GM19043 (cell line): ENCODE measurements at regions not wholly inside any gene's neighbourhood (a gene's known extent, or its start where the extent isn't known, plus 50 kb on each side); places are given as distances from the start of the nearest gene placed in this dataset.
"Not testable (repeated sequence)": the region's sequence is repeated elsewhere in the genome, so short reads cannot be mapped to it uniquely, and the experiment has no call there.

Source experiments
- ATAC-seq: cut with Tn5 transposase; IDR thresholded peaks from one replicate; pipeline ENCODE4 v1.9.1; 2021; ENCODE audit warnings: low read depth; ENCODE audit not compliant: unreplicated experiment

DNA sequence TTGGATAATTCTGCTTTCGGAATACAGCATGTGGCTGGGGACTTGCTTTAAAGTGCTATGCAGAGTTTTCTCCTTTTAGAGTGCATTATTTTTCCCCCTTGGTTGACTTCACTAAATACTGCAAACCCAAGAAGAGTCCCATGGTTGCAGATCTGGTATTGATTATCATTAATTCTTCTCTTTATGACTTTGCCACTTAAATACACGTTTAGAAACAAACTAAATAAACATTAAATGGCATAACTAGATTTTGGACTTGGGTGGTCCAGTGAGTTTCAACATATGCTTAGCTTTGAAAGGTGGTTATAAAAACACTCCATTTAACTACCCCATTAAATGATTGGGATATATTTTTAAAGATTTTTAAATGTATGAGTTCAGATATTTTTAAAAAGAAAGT is 279.2 kb downstream of the SOX4 start:
- no peak for ATAC-seq

DNA sequence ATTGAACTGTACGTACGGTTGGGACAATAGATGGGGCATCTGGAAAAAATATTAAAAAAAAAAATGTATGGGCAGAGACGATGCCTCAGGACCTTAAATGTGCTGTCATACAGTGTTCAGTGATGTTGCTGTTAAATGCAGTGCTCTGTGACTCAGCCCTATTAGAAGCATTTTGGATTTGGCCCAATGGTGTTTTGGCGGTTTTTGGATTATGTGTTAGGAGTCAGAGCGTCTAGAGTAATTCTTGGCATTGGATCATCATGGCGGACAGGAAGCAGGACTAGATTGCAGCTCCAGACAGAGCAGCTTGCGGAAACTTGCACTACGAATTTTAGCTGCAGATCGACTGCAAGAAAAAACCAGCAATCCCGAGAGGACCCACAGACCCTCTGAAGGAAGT is 280.0 kb downstream of the SOX4 start:
- ATAC-seq, result no peak

DNA sequence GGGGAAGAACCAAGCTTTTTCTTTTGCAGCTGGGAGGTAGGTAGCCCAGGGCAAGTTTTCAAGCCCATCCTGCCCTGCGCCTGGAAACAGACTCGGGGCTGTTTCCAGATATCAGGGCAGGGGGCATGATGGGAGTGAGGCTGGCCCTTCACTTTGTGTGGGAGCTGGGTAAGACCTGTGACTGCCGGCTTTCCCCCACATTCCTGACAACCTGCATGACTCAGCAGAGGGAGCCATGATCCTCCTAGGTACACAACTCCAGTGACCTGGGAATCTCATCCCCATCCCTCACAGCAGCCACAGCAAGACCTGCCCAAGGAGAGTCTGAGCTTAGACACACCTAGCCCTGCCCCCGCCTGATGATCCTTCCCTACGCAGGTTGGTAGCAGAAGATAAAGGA is 280.8 kb downstream of the SOX4 start:
- ATAC-seq, result no peak

DNA sequence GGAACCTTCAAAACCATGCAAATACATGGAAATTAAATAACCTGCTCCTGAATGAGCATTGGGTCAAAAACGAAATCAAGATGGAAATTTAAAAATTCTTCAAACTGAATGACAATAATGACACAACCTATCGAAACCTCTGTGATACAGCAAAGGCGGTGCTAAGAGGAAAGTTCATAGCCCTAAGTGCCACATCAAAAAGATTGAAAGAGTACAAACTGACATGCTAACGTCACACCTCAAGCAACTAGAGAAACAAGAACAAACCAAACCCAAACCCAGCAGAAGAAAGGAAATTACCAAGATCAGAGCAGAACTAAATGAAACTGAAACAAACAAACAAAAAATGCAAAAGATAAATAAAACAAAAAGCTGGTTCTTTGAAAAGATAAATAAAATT is 283.5 kb downstream of the SOX4 start:
- not testable (repeated sequence) for ATAC-seq

DNA sequence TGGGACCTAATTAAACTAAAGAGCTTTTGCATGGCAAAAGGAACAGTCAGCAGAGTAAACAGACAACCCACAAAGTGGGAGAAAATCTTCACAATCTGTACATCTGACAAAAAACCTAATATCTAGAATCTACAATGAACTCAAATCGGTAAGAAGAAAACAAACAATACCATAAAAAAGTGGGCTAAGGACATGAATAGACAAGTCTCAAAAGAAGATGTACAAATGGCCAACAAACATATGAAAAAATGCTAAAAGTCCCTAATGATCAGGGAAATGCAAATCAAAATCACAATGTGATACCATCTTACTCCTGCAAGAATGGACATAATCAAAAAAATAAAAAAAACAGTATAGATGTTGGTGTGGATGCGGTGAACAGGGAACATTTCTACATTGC is 286.7 kb downstream of the SOX4 start:
- ATAC-seq, result not testable (repeated sequence)

DNA sequence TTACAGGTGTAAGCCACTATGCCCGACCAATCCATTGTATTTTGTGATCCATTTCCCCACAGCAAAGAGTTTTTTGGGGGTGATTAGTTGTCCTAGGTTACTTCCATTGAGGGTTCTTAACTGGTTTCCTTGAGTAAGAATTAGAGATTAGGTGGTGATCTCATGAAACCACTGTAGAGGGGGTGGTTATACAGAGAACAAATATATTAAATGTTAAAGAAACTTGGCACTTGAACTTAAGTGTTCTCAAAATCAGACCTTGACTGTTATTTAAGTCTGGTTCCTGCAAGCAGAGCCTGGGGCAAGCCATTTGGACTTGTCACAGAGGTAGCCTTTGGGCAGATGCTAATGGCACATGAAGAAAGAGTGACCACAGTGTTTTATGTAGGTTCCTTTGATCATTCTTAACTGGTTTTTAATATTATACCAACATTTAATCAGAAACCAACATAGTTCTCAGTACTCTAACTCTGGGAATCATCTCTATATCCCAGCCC is 288.5 kb downstream of the SOX4 start:
- no peak for ATAC-seq

DNA sequence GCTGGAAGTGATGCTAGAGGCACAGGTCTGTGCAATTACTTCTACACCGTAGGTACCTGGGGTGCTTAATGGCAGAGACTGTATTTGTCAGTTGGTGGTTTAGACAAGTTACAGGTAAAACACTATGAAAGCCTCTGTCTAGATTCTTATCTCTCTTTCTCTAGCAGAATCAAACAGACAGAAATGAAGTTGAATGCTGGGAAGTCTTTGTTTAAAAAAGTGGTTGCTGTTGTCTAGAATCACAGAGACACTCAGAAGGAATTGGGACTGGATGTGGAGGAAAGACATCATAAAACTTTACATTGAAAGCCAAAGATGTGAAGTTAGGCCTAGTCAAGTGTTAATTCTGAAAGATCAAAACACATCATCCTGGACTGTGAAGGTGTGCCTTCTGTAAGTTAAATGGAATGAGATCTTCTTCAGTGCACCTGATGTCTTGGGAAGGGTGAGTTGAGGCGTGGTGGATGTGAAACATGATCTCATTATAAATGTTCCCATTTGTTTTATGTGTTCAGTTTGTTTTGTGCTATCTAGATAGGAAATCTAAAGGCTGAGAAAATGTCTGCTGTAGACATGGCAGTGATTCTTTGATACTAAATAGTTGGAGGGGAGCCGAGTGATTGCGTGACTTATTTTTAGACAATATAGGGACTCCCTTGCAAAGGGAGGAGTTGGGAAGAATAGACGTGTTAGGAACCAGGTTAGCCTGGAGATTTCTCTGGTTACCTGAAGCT is 290.2 kb downstream of the SOX4 start:
- no peak for ATAC-seq

DNA sequence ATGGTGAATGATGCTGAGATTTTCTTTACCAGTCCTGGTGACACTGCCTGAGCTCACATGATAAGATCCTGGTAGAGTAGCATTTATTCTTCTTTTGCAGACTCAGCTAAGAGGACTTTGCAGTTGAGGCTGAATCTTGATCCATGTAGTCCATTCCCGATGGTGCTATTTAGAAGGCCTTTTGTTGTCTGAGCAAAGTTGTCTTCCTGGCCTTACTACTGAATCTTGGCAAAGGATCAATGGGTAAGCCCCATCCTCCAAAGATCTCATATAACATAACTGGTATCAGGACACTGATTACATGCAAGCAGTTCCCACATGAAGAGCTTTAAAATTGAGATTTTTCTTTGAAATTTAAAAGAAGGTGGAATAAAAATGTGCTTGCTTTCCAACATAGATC is 291.6 kb downstream of the SOX4 start:
- no peak for ATAC-seq

DNA sequence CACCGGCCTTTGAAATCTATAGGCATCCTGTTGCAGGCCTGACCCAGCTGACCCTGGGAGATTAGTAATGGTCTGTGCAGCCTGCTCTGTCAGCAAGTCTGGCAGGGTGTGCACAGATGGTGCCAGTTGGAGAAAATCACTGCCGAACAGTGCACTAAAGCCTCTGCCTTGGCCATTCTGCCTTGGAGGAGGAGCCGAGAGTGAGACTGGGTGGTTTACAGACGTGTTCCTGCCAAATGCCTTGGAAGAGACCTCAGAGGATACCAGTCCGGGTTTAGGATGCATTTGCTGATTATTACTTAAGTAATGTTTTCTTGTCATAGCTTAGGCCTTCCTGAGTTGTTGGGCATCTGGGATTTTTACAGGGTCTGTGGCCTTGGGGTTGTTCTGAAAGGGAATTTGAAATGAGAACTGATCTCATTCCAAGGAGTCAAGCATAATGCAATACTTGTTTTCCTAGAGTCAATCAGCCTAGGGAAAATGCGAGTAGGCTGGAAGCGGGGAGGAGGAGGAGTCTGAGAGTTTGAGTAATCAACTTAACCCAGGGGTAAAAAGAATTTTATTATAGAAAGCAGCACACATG is 292.1 kb downstream of the SOX4 start:
- no peak for ATAC-seq

DNA sequence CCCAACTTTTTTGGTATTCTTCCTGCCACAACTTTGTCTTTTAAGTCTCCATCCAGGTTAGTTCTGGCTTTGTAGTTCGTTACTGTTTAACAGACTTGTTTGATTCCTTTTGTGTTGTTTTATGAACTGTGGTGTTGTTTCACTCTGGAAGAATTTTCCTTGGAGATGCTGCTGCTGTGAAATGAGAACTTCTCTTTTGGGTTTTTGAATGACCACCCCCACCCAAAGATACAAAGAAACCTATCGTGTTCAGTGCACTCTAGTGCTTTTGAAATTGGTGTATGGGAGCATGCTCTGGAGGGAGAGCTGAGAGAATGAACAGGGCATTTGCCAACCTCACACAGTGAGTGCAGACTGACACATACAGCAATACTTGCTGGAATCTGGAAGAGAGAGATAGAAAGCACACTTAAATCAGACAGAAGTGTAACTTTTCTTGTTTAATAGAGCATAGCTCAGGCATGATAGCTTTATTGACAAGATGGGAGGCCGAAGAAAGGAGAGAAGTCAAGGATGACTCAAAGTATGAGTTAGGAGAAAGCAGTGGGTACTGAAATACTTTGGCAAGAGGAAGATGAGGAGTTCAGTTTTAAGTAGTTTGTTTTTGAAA is 293.1 kb downstream of the SOX4 start:
- ATAC-seq, result no peak

DNA sequence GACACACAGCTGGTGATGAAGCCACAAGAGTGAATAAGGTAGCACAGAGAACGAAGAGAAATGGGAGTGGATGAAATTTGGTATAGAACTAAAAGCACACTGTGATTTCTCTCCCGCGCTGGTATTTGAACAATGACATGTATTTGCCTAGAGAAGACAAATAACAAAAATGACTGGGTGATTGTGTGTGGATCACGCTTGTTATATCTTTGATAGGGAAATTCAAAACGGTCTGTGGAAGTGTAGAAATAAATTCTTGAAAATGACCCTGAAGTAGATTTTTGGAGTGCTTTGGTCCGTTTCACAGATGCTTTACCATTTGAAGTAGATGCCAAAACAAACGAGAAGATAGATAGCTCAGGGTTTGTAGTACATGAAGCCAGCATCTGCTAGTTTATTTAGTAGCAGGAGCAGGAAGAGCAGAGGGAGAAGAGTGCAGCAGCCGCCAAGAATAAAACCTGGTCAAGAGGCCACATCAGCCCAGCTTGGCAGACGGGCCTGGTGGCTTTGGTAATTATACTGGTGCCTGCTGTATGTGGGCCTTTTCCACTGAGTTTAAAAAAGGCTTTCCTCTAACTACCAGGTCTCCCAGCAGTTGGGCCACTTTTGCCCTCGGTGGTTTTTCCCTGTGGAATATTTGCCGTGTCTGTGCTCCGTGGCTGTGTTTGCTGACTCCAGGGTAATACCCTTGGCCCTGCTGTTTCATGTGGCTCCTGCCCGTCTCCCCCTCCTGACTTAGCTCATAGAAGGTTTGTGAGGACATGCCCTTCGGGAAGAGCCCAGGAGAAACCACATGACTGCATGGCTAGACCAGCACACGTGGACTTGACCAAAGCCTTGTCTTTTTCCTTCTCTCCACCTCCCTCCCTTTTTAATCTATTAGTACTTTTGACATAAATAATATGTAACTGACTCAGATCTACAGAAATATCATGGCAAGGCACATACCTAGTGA is 294.0 kb downstream of the SOX4 start:
- ATAC-seq, result no peak

DNA sequence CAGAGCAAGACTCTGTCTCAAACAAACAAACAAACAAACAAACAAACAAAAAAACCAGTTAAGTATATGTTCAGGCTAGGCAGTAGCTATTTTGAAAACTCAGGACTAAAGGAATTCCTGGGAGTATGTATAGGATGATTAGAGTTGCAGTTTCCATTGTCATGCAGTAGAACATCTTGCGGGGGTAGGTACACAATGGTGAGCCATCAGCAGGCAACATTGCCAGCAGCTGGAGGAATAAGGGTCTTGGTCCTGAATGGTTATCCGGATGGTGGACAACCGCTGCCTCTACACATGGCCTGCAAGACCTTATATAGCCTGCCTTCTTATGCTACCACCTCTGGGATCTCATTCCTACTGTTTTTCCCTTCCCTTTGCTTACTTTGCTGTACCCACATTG is 297.5 kb downstream of the SOX4 start:
- ATAC-seq, result no peak

DNA sequence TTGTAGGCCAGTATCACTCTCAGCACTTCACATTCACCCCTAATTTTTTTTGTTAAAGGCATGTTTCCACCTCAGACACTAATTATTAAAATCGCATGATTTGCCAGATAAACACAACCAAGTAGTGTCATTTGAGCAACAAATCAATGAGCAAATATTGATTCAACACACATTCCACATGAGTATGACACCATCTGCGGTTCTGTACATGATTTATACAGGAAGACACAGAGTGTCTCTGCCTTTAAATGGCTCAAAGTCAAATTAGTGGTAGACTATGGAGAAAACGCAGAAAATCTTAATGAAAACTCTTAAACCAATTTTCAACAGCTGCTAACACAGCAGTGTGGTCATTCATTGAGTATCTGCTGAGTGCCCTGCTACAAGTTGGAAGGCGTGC is 300.2 kb downstream of the SOX4 start:
- no peak for ATAC-seq

DNA sequence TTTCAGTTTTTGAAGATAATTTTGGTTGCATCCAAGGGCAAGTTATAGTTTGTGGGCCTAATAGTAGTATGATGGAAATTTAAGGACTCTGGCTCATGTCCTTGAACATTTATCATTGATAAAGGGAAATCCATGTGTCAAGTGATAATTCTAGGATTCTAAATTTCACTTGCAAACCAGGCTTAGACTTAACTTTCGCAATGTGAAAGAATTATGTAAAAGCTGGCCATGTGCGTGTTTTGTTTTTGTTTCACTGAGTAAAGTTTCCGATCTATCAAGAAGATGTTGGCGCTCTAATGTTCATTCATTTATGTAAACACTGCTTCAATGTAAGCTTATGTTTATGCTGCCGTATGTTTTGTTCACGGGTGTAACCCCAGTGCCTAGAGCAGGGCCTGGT is 302.0 kb downstream of the SOX4 start:
- no peak for ATAC-seq

DNA sequence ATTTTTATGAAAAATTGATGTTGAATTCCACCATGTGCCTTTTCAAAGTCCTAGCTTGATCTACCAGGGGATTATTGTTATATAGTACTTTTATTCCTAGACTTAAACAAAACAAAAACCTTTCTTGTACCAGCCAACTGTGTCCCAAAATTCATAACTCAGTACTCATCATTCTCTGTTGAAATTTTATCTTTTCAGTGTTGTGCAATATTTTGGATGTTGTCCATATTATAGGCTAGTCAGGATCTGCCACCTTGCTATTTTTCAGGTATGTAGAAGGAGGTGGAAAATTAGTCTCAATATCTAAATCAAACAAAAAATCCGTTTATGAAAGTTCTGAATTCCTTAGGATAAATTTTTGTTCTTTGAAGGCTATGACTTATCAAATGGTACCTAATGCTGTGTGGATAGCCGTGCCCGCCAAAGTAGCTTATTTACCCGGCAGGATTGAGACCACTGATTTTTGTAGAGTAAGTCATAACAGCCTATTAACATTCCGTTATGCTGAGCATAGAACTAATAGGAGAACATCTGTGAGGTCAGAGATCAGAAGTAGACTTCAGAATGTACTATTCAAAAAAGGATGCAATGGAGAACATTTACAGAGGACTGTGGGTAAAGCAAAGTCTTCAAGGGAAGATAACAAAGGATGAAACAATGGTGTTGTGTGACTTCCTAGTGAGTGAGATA is 304.7 kb downstream of the SOX4 start:
- ATAC-seq, result no peak

DNA sequence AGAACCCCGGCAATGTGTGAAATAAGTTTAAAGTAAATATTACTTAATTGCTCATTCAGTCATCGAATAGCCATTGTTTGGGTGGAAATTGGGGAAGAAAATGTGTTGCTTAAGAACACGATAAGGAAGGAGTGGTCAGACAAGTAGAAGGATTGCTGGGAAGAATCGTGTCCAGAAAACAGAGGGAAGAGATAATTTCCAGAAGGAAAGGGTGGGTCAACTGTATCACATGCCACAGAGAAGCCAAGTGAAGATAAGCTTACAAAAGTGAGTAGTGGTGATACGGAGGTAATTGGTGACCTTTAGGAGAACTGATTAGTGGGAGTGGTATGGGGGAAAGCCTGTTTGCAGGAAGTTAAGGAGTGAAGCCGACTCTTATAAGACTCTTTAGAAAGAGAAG is 306.2 kb downstream of the SOX4 start:
- ATAC-seq, result no peak

DNA sequence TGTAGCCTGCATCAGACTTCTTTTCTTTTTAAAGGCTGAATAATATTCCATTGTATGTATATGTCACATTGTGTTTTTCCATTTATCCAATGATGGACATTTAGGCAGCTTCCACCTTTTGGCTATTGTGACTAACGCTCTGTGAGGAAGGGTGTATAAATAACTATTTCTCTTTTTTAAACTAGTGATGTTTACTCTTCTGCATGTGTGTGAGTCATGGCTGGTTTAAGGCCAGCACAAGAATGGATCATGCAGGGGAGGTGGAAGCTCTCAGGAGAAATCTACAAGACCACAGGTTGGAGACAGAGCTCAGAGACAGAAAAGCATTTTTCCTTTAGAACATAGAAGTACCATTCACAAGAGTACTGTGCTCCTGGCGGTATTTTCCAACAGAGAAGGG is 307.2 kb downstream of the SOX4 start:
- no peak for ATAC-seq

DNA sequence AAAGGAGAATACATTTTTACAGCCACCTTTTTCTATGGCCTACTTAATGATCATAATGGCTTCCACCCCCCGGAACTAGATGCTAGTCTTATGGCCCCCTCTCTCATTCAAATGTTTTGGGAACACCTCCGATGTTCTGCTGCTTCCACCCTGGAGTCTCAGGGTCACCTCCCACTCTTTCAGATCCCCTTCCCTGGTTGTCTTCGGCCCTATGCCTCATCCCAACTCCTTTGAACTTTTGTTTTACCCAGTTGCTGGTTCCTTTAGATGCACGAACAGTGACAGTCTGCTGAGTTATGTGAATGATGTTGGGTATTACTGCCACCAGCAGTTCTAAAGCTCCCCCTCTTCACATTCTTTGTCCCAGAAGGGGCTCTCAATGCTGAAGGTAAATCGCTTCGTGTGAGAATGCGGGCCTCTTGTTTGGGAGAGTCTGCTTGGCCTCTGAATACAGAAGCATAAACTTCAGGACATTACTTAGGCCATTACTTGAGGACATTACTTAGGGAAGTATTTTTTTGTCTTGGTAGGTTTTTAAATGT is 309.1 kb downstream of the SOX4 start:
- ATAC-seq, result no peak

DNA sequence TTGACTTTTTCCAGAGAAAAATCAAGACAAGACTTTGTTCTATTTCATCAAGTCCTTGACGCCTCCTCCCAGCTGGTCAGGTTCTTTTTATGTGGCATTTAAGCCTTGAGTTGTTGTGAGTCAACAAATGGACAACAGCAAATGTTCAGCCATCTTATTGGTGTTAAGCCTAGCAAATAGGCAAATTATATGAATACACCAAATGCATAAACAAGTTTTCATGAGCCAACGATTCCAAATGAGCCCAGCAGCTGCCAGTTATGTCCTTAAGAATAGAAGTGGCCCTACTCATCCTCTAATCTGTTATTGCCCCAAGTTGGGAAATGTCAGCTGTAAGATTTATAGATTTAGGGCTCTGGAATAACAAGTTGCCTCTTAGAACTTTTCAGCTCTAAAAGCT is 312.0 kb downstream of the SOX4 start:
- no peak for ATAC-seq

DNA sequence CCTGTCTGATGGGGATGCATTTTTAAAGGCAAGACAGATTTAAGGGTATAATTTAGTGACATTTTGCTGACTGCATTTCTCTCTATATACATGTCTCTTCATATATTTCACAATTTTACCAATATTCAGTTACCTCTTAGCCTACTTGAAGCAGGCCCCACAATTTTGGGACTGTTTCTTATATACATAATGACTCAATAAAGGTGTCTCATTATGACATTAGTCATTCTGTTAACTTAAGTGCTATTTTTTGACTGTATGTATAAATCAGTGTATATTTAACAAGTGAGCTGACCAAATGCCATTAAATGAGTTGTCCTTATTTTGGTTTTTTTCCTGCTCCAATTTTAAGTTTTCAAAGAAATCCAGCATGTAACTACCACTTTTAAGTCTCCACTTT is 313.3 kb downstream of the SOX4 start:
- no peak for ATAC-seq
